GM18505 (cell line): ENCODE measurements at regions not wholly inside any gene's neighbourhood (a gene's known extent, or its start where the extent isn't known, plus 50 kb on each side); places are given as distances from the start of the nearest gene placed in this dataset.

Experiments used
- ATAC-seq: cut with Tn5 transposase; IDR thresholded peaks from one replicate; pipeline ENCODE4 v1.9.1; 2021; ENCODE audit not compliant: unreplicated experiment
- POLR2A ChIP-seq: IDR thresholded peaks from 4 replicates; pipeline ENCODE4 v1.6.1; 2011; ENCODE audit warnings: borderline replicate concordance; ENCODE audit not compliant: insufficient read depth, insufficient read length; ENCODE audit errors: extremely low read depth

DNA sequence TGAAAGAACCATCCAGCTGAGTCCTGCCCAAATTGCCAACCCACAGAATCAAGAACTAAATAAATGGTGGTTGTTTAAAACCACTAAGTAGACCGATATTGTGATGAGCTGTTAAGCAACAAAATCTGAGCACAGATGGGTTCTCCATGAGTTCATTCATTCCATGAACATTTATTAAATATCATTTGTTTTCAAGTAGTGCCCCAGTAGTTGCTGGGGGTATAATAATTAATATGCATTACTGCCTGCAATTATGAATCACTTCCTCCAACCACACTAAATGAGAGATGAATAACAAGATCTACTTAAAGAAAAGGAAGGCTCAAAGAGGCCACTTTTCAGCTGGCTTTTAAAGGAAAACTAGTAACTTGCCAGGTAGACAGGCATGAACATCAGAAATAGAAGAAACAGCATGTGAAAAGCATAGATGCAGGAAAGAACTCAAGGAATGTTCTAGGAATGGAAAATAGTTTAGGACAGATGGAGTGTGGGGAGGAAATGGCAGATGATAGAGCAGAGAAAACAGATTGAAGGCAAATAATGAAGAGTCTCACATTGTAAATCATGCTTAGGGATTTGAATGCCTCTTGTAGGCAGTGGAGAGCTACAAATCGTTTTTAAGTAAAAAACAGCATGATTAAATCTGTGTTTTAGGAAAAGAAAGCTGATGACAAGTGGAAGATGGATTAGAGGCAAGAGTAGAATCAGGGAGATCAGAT is 641.7 kb upstream of the DIPK2B start:
- TF ChIP-seq POLR2A: no peak
- no peak for ATAC-seq

GRCh38 chrX:45840411-45840950 is 639.8 kb upstream of the DIPK2B start:
- no peak for ATAC-seq
- TF ChIP-seq POLR2A: no peak

- no peak for ATAC-seq
- TF ChIP-seq POLR2A: no peak
These were observed 629.7 kb upstream of the DIPK2B start for GRCh38 chrX:45830343-45830742.

GRCh38 chrX:45824471-45824870 is 623.8 kb upstream of the DIPK2B start:
- no peak for TF ChIP-seq POLR2A
- no peak for ATAC-seq

DNA sequence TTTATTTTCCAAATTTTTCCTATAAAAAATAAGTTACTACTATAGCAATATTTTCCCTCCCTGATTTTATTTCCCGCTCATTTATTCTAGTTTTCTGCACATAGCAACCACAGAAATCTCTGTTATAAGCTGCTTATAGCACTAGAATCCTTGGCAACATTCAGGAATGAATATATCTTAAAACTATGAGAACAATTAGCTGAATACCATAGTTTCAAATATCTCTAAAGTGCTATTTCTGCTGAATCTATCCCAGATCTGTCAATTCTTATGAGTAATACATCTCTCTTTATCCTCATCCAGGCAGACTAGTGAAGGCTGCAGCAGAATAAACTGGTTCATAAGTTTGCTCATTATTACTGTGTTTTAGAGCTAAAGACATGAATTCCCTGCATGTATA is 622.9 kb upstream of the DIPK2B start:
- TF ChIP-seq POLR2A: no peak

GRCh38 chrX:45822124-45822523 is 621.4 kb upstream of the DIPK2B start:
- ATAC-seq: no peak

More for the DNA sequence above, 622.9 kb upstream of the DIPK2B start:
- no peak for ATAC-seq

GRCh38 chrX:45818913-45819312 is 618.2 kb upstream of the DIPK2B start:
- no peak for ATAC-seq

More at GRCh38 chrX:45822124-45822523, 621.4 kb upstream of the DIPK2B start:
- no peak for TF ChIP-seq POLR2A

GRCh38 chrX:45815441-45815840 is 614.8 kb upstream of the DIPK2B start:
- no peak for ATAC-seq
- no peak for TF ChIP-seq POLR2A

More at GRCh38 chrX:45818913-45819312, 618.2 kb upstream of the DIPK2B start:
- no peak for TF ChIP-seq POLR2A

GRCh38 chrX:45811326-45811725 is 610.6 kb upstream of the DIPK2B start:
- no peak for ATAC-seq
- no peak for TF ChIP-seq POLR2A

GRCh38 chrX:45807572-45808425 is 607.1 kb upstream of the DIPK2B start:
- ATAC-seq: no peak
- no peak for TF ChIP-seq POLR2A

DNA sequence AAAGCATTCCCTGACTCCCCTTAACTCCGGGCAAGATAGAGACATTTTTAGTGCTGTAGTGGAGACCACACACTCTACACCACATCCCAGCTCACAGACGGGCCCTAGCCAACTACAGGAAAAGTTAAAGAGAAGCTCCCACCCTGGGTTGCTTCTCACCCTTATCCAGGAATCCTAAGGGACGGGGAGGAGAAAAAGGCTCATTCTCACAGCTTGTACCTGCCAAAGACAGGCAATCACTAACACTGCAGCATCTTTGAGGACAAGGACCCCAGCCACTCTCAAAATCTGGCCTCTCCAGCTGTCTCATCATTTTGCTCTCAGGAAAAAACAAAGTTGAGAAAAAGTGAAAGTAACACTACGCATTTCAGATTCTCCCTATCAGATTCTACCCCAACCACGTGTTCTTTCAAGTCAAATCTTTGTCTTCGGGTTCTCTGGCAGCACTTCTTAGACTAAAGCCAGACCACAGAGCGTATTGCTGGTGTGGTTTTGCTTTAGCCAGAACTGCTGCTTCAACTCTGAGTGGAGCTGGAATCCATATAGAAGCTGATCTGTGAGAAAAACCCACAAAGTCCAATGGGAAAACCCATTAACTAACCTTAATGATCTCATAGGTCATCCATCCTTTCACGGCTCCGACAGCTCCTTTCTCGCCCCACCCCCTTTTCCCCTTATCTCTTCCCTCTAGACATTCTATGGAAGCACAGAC is 605.9 kb upstream of the DIPK2B start:
- TF ChIP-seq POLR2A: no peak
- ATAC-seq: peak; percentile 67

- ATAC-seq: no peak
- TF ChIP-seq POLR2A: no peak
These were observed 603.6 kb upstream of the DIPK2B start for GRCh38 chrX:45804276-45804675.

DNA sequence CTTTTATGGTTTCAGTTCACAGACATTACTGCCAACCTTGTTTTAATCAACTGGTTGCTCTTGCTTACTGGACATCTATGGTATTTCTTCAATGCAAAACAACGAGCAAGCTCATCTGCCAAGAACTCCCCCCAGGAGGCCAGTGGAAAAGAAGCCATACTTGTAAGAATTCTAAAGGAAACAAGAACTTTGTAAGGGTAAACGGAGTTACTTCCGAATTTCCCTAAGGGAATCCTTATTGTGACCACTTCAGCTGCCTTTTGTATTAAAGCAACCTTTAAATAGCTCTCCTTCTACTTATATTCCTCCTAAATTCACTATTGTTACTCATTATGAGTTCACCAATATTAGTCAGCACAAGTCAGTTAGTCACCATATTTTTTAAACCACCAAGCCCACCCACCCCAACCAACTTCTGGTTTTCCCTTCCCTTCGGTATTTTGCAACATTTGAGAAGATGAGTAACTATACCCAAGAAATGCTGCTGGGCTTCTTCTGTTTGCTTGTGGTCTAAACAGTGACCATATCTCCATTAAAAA is 602.8 kb upstream of the DIPK2B start:
- no peak for TF ChIP-seq POLR2A
- ATAC-seq: no peak
